SK-N-SH (cell line): ENCODE measurements at regions not wholly inside any gene's neighbourhood (a gene's known extent, or its start where the extent isn't known, plus 50 kb on each side); places are given as distances from the start of the nearest gene placed in this dataset.

ENCODE experiments used
- CTCF ChIA-PET: fragments of 300-600, 350-600 bp; formaldehyde crosslinking; extraction: SDS; loops from one replicate; lab custom pipeline; 2021; lab: Yijun Ruan, JAX
- POLR2A ChIA-PET: fragments of 350-600 bp; sonication (Branson Sonifier 250); formaldehyde crosslinking; extraction: SDS; loops from one replicate; lab custom pipeline; 2020; ENCODE audit warnings: antibody characterized with exemption, inconsistent platforms; lab: Yijun Ruan, JAX
- DNase-seq: peaks from one replicate; pipeline ENCODE4 v3.0.0; 2012
- H2AFZ ChIP-seq: fragments of 200-600 bp; sonication (generic); 2 replicates; pipeline ENCODE4 v1.8.1; 2016; ENCODE audit warnings: antibody characterized with exemption, mild to moderate bottlenecking, low read depth
- H3F3A ChIP-seq: fragments of 200-600 bp; sonication (generic); replicated peaks from 2 replicates; pipeline ENCODE3; 2016; ENCODE audit warnings: antibody characterized with exemption, mild to moderate bottlenecking; ENCODE audit not compliant: insufficient read depth
- H3K27ac ChIP-seq, 2 experiments: fragments of 200-500 bp in 1 of 2; fragments of 200-600 bp in 1 of 2; sonication (Bioruptor generic) in 1 of 2; sonication (generic), shearing (Covaris generic) in 1 of 2; 2 replicates each; pipeline versions ENCODE4 v1.5.1 to v1.6.1; 2014 to 2016; ENCODE audit warnings: low read depth in 2 of 2, inconsistent platforms in 1 of 2, low read length in 1 of 2, mild to moderate bottlenecking in 1 of 2, mixed read lengths in 1 of 2
- H3K27me3 ChIP-seq: fragments of 200-600 bp; sonication (generic), shearing (Covaris generic); 2 replicates; pipeline ENCODE4 v1.6.1; 2016; ENCODE audit warnings: mixed run types; ENCODE audit not compliant: insufficient read depth
- H3K36me3 ChIP-seq, 2 experiments: fragments of 200-500 bp in 1 of 2; fragments of 200-600 bp in 1 of 2; sonication (Bioruptor generic) in 1 of 2; sonication (generic) in 1 of 2; replicated peaks in 1 of 2; 2 replicates each; pipeline versions ENCODE3 to v1.5.1; 2014 to 2016; ENCODE audit warnings: low read length in 1 of 2, mild to moderate bottlenecking in 1 of 2; ENCODE audit not compliant: insufficient read depth in 2 of 2, control insufficient read depth in 1 of 2
- H3K4me1 ChIP-seq, 2 experiments: fragments of 200-500 bp in 1 of 2; fragments of 200-600 bp in 1 of 2; sonication (Bioruptor generic) in 1 of 2; sonication (generic), shearing (Covaris generic) in 1 of 2; 2 replicates each; pipeline versions ENCODE4 v1.5.1 to v1.6.1; 2014 to 2016; ENCODE audit warnings: low read depth in 1 of 2, low read length in 1 of 2, mixed run types in 1 of 2; ENCODE audit not compliant: insufficient read depth in 2 of 2, control insufficient read depth in 1 of 2
- H3K4me2 ChIP-seq: fragments of 200-600 bp; sonication (generic), shearing (Covaris generic); 2 replicates; pipeline ENCODE4 v1.6.1; 2017; ENCODE audit warnings: mixed run types
- H3K4me3 ChIP-seq, 2 experiments: fragments of 200-500 bp in 1 of 2; fragments of 200-600 bp in 1 of 2; sonication (Bioruptor generic) in 1 of 2; sonication (generic), shearing (Covaris generic) in 1 of 2; 2 replicates each; pipeline versions ENCODE4 v1.5.1 to v1.8.1; 2014 to 2016; ENCODE audit warnings: low read depth in 2 of 2, inconsistent platforms in 1 of 2, low read length in 1 of 2, mild to moderate bottlenecking in 1 of 2, mixed read lengths in 1 of 2, moderate library complexity in 1 of 2
- H3K79me2 ChIP-seq: fragments of 200-600 bp; sonication (generic); 2 replicates; pipeline ENCODE4 v1.8.1; 2017; ENCODE audit warnings: mild to moderate bottlenecking; ENCODE audit not compliant: insufficient read depth
- H3K9ac ChIP-seq: fragments of 200-600 bp; sonication (generic); 2 replicates; pipeline ENCODE4 v1.6.1; 2017; ENCODE audit warnings: mixed run types
- H3K9me2 ChIP-seq: fragments of 200-600 bp; sonication (generic); 2 replicates; pipeline ENCODE4 v1.6.1; 2017; ENCODE audit warnings: mixed run types
- H3K9me3 ChIP-seq: fragments of 200-600 bp; sonication (generic); 2 replicates; pipeline ENCODE4 v1.6.1; 2017; ENCODE audit warnings: mixed run types, mild to moderate bottlenecking, moderate library complexity
- H4K20me1 ChIP-seq: fragments of 200-600 bp; sonication (generic); 2 replicates; pipeline ENCODE4 v1.6.1; 2017; ENCODE audit warnings: mild to moderate bottlenecking, mixed run types; ENCODE audit not compliant: insufficient read depth
- CHD2 ChIP-seq: fragments of 150-350 bp; IDR thresholded peaks from 2 replicates; pipeline ENCODE4 v1.6.1; 2018; ENCODE audit warnings: low read length; ENCODE audit not compliant: partially characterized antibody
- EP300 ChIP-seq, 2 experiments: IDR thresholded peaks; 2 replicates each; pipeline versions ENCODE4 v1.4.0 to v1.6.1; 2012; ENCODE audit warnings: borderline replicate concordance in 1 of 2, low read depth in 1 of 2, low read length in 1 of 2
- FOSL2 ChIP-seq: IDR thresholded peaks from 2 replicates; pipeline ENCODE4 v1.4.0; 2012; ENCODE audit warnings: low read depth, mild to moderate bottlenecking, moderate library complexity, borderline replicate concordance
- FOXJ3 ChIP-seq: sonication (generic); formaldehyde crosslinking; IDR thresholded peaks from 2 replicates; pipeline ENCODE4 v1.5.1; 2020; ENCODE audit warnings: mild to moderate bottlenecking, missing genetic modification reagents
- FOXM1 ChIP-seq: IDR thresholded peaks from 2 replicates; pipeline ENCODE4 v1.4.0; 2012; ENCODE audit warnings: low read depth, mild to moderate bottlenecking
- GABPA ChIP-seq: IDR thresholded peaks from 2 replicates; pipeline ENCODE4 v1.4.0; 2012; ENCODE audit warnings: low read depth, mild to moderate bottlenecking
- GATA2 ChIP-seq: sonication (generic); formaldehyde crosslinking; IDR thresholded peaks from 2 replicates; pipeline ENCODE4 v1.5.0; 2020; ENCODE audit warnings: mild to moderate bottlenecking, missing genetic modification reagents
- IRF3 ChIP-seq: fragments of 150-350 bp; IDR thresholded peaks from 2 replicates; pipeline ENCODE4 v1.6.1; 2016; ENCODE audit warnings: mild to moderate bottlenecking, low read depth, low read length
- JUND ChIP-seq: IDR thresholded peaks from 2 replicates; pipeline ENCODE4 v1.4.0; 2012
- MXI1 ChIP-seq: IDR thresholded peaks from 2 replicates; pipeline ENCODE4 v1.6.1; 2012; ENCODE audit warnings: mild to moderate bottlenecking, low read depth, low read length, improper control_type of control experiment
- NFIC ChIP-seq: IDR thresholded peaks from 2 replicates; pipeline ENCODE4 v1.4.0; 2012; ENCODE audit warnings: borderline replicate concordance
- NRF1 ChIP-seq: IDR thresholded peaks from 2 replicates; pipeline ENCODE4 v1.6.1; 2012; ENCODE audit warnings: low read depth, mild to moderate bottlenecking, low read length
- POLR2AphosphoS5 ChIP-seq: IDR thresholded peaks from 2 replicates; pipeline ENCODE4 v1.6.1; 2012; ENCODE audit warnings: low read depth, low read length
- RXRA ChIP-seq: IDR thresholded peaks from 2 replicates; pipeline ENCODE4 v1.4.0; 2012; ENCODE audit warnings: low read depth, mild to moderate bottlenecking, borderline replicate concordance
- TEAD4 ChIP-seq: IDR thresholded peaks from 2 replicates; pipeline ENCODE4 v1.4.0; 2012; ENCODE audit warnings: mild to moderate bottlenecking, borderline replicate concordance; ENCODE audit not compliant: insufficient read depth
- USF1 ChIP-seq: IDR thresholded peaks from 2 replicates; pipeline ENCODE4 v1.4.0; 2012; ENCODE audit warnings: low read depth, borderline replicate concordance
- USF2 ChIP-seq: fragments of 150-350 bp; IDR thresholded peaks from 2 replicates; pipeline ENCODE4 v1.6.1; 2017; ENCODE audit warnings: antibody characterized with exemption, low read length, low read depth, borderline replicate concordance
- YY1 ChIP-seq: IDR thresholded peaks from 2 replicates; pipeline ENCODE4 v1.4.0; 2012; ENCODE audit warnings: low read depth, mild to moderate bottlenecking
- ZBTB33 ChIP-seq: IDR thresholded peaks from 2 replicates; pipeline ENCODE4 v1.4.0; 2012; ENCODE audit warnings: low read depth, borderline replicate concordance
- WGBS: methylation state at CpG from one replicate; pipeline ENCODE4 v1.1.6; 2017; ENCODE audit warnings: low lambda C conversion rate; 5-methylcytosine and 5-hydroxymethylcytosine counted together

- Histone ChIP-seq H2AFZ (no peak overlapping the region), H3K27me3 (no peaks in the 10 kb centered on the region), H3K4me3 (no peak overlapping the region), H3F3A (no peaks in the 10 kb centered on the region), H3K4me1 (no peaks in the 10 kb centered on the region), H4K20me1 (no peaks in the 10 kb centered on the region), H3K9me2 (no peaks in the 10 kb centered on the region), H3K36me3 (no peaks in the 10 kb centered on the region), H3K9me3 (no peaks in the 10 kb centered on the region), H3K4me2 (no peak overlapping the region), H3K79me2 (no peaks in the 10 kb centered on the region), H3K27ac (no peak overlapping the region), H3K9ac (no peak overlapping the region)
- TF ChIP-seq FOSL2 (no peak), IRF3 (no peak), YY1 (no peak), CHD2 (no peak), USF2 (no peak), TEAD4 (no peak), POLR2AphosphoS5 (no peak), FOXJ3 (CRISPR knock-in tag) (no peak), GATA2 (CRISPR knock-in tag) (no peak), NRF1 (no peak), NFIC (no peak), JUND (no peak), GABPA (no peak)
- 21% methylated on average over 3 of the region's 3 CpGs for WGBS
- POLR2A ChIA-PET = no interaction called here
- no peak for DNase-seq
- CTCF ChIA-PET = no interaction called here
Measured at GRCh38 chr6:85283436-85283835, 166.4 kb upstream of the NT5E start.

GRCh38 chr6:85278466-85279035, 171.3 kb upstream of the NT5E start:
- ChIA-PET CTCF (no interaction called here), POLR2A (no interaction called here)
- H4K20me1 ChIP-seq = no peaks in the 10 kb centered on the region
- H3K4me2 ChIP-seq = no peak overlapping the region
- no peaks in the 10 kb centered on the region for H3K9me2 ChIP-seq
- H3K27ac ChIP-seq = no peak overlapping the region
- H3F3A ChIP-seq = no peaks in the 10 kb centered on the region
- H3K79me2 ChIP-seq = no peaks in the 10 kb centered on the region
- H3K27me3 ChIP-seq = no peaks in the 10 kb centered on the region
- WGBS = 12% methylated on average over 3 of the region's 3 CpGs
- TF ChIP-seq NRF1 (no peak), NFIC (no peak), EP300 (IDR thresholded peaks at IDR 0.05; ENCODE audit: borderline replicate concordance in 1 of 2, low read depth in 1 of 2, low read length in 1 of 2) (no peak), FOXJ3 (CRISPR knock-in tag) (no peak), GATA2 (CRISPR knock-in tag) (no peak), RXRA (no peak), IRF3 (no peak), CHD2 (no peak), ZBTB33 (no peak), USF1 (no peak), POLR2AphosphoS5 (no peak), FOXM1 (no peak), MXI1 (no peak)
- no peaks in the 10 kb centered on the region for H3K36me3 ChIP-seq
- DNase-seq = no peak
- H2AFZ ChIP-seq = no peak overlapping the region
- no peaks in the 10 kb centered on the region for H3K9me3 ChIP-seq
- no peaks in the 10 kb centered on the region for H3K4me1 ChIP-seq
- no peak overlapping the region for H3K9ac ChIP-seq
- no peak overlapping the region for H3K4me3 ChIP-seq
